ENCODE measurements at regions not wholly inside any gene's neighbourhood (a gene's known extent, or its start where the extent isn't known, plus 50 kb on each side); places are given as distances from the start of the nearest gene placed in this dataset.

DNA sequence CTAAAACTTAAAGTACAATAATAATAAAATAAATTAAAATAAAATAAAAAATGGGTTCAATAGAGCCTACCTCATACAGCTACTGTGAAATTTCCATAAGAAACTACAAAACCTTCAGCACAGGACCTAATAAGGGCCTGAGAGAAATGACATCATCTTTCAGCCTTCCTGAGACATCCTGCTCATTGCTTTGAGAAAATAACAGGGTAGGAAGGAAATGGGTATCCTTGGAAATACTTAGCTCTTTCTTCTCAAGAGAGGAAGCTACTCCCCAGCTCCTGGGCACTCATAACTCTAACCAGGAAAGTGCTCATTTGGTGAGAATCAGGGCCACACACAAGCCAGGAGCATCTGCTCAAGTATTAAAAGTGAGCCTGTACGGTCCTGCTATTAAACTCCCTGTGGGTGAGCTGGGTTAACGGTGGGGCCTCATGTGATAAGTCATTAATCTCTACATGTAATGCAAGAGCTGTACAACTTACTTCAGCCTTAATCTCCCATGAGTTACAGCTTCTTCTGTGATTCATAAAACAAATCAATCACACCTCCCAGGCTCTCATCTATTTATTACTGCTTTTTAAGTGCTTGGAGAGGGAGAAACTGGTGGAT is 141.4 kb downstream of the MAFB start:
- DNase-seq (ENCODE audit: low read depth in 4 of 4, low spot score in 2 of 4), result no peak

- DNase-seq (ENCODE audit: low read depth in 4 of 4, low spot score in 2 of 4), result no peak
Measured at GRCh38 chr20:40545478-40545877, 143.6 kb downstream of the MAFB start.

DNA sequence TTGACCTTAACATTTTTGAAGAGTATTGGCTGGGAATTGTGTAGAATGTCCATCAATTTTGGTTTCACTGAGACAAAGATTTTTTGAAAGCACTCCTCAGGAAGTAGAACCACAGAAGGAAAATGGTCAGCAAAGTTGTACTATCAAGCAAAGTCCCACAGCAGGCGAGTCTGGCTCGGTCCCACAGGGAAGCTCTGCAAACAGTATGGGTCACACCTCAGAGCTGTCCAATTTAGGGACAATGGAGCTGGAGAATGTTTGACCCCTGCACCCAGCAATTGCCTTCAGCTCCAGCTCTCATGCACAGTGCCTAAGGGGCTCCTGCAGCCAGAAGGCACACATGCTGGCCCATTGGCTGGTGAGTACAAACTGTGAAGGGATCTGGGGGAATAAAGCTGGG is 147.0 kb downstream of the MAFB start:
- DNase-seq (ENCODE audit: low read depth in 4 of 4, low spot score in 2 of 4), result no peak

- DNase-seq (ENCODE audit: low read depth in 4 of 4, low spot score in 2 of 4), result no peak
Measured at GRCh38 chr20:40540166-40540565, 148.9 kb downstream of the MAFB start.

GRCh38 chr20:40538131-40538530 is 150.9 kb downstream of the MAFB start:
- DNase-seq (ENCODE audit: low read depth in 4 of 4, low spot score in 2 of 4), result no peak

DNA sequence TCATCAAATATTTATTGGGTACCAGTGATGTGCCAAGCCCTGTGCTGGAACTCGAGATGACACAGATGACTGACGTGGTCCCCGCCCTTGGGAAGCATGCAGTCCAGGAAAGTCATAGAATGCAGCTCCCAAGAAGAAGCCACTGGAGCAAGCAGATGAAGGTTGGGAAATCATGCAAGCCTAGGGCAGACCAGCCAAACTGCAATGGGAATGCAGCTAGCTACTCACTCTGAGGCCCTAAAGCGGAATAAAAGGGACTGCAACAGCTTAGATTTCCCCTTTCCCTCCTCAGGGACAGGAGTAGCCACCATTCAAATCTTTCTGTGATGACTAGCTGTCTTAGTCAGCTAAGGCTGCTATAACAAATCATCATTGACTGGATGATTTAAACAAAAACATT is 152.2 kb downstream of the MAFB start:
- no peak for DNase-seq (ENCODE audit: low read depth in 4 of 4, low spot score in 2 of 4)

DNA sequence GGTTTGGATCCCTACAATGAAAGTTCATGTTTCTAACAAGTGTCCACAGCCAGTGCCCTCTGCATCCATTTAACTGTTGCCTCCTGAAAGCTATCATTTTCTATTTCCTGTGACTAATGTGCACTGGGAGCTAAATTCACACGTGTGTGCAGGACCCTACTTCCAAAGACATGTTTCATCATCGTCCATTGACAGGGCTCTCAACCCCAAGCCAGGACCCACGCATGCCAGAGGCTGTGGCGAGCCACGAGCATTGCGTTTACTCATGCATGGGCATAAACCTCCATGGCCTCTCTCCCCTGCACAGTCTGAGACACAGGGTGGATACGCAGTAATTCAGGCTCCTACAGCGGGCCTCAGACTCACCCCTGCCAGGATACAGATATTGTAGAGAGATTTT is 153.2 kb downstream of the MAFB start:
- DNase-seq (ENCODE audit: low read depth in 4 of 4, low spot score in 2 of 4), result no peak

- no peak for DNase-seq (ENCODE audit: low read depth in 4 of 4, low spot score in 2 of 4)
Measured at GRCh38 chr20:40532103-40532502, 156.9 kb downstream of the MAFB start.

DNA sequence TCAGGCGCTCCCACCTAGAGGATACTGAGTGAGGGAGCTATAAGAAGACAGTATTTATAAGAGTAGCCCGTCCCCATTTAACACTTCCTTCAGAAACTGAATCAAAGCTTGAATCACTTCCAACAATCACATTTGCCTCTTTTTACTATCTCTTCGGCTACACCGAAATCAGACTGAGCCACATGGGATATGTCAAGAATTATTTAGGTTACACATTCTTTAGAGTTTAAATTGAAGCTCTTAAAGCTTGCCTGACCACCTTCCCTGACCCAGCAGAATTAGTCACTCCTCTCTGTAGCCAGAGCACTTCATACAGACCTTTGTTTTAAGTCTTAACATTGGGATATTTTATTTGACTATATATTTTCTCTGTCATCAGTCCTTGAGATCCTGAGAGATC is 163.7 kb downstream of the MAFB start:
- no peak for DNase-seq (ENCODE audit: low read depth in 4 of 4, low spot score in 2 of 4)

GRCh38 chr20:40524071-40524470 is 165.0 kb downstream of the MAFB start:
- no peak for DNase-seq (ENCODE audit: low read depth in 4 of 4, low spot score in 2 of 4)

GRCh38 chr20:40522405-40522804 is 166.6 kb downstream of the MAFB start:
- DNase-seq (ENCODE audit: low read depth in 4 of 4, low spot score in 2 of 4), result no peak

DNA sequence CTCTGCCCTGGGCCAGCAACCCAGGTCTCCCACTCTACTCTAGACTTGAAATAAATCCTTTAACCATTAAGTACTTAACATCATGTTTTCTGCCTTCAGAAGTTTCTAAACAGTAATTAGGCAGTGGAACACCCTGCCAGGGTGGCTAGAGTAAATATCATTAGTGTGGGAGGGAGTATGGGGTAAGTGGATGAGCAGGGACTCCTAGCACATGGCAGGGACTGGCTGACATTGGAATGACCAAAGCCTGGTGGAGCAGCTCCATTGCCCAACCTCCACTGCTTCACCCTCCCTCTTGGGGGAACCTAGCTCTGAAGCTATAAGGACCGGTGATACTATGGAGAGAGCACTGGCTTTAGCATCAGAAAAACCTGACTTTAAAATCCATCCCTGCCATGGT is 167.1 kb downstream of the MAFB start:
- DNase-seq (ENCODE audit: low read depth in 4 of 4, low spot score in 2 of 4), result no peak

DNA sequence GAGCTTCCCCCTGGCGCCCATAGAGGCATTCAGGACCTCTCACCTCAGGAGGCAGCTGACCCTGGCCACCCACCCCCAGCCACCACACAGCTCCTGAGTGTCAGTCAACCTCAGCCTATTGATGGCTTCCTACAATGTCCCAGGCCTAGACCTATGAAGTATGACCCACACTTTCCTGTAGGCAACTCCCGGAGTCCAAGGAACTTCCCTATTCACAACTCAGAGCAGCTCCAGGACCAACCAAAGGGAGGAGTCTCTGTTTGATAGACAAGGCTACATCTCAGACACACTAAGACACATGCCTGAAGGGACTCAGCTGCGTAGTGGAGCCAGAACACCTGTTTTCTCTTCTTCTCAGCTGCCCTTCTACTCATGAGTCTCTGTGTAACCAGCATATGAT is 169.1 kb downstream of the MAFB start:
- no peak for DNase-seq (ENCODE audit: low read depth in 4 of 4, low spot score in 2 of 4)

DNA sequence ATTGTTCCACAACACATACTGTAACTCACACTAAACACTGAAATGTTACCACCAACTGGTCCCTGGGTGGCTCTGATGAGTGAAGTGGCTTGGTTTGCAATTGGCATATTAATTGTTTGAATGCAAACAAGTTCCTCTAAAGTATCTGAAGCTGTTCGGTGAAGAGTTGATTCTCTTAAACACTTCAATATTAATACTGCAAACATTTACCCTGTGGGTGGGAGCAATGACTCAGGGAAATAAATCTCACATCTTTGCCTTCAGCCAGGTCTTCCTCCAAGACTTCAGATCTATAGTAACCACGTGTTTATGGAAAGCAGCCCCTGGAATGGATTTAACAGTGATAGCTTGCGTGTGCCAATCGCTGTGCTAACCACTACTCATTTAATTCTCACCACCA is 176.0 kb downstream of the MAFB start:
- DNase-seq (ENCODE audit: low read depth in 4 of 4, low spot score in 2 of 4), result no peak

- no peak for DNase-seq (ENCODE audit: low read depth in 4 of 4, low spot score in 2 of 4)
Measured at GRCh38 chr20:40512591-40512990, 176.4 kb downstream of the MAFB start.

GRCh38 chr20:40511478-40511877 is 177.6 kb downstream of the MAFB start:
- no peak for DNase-seq (ENCODE audit: low read depth in 4 of 4, low spot score in 2 of 4)

DNA sequence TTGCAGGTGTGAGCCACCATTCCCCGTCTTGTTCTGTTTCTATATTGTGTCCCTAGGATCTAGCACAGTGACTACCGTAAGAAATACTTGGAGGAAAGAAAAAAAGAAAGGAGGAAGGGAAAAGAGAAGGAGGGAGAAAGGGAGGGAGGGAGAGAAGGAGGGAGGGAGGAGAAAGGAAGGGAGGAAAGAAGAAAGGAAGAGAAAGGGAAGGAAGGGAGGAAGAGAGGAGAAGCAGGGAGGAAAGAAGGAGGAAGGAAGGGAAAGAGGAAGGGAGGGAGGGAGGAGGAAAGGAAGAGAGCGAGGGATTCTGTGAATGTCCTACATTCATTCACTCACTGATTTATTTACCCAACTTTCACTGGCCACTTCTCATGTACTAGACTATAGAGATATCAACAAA is 178.4 kb downstream of the MAFB start:
- no peak for DNase-seq (ENCODE audit: low read depth in 4 of 4, low spot score in 2 of 4)

GRCh38 chr20:40508821-40509220 is 180.2 kb downstream of the MAFB start:
- DNase-seq (ENCODE audit: low read depth in 4 of 4, low spot score in 2 of 4), result no peak

DNA sequence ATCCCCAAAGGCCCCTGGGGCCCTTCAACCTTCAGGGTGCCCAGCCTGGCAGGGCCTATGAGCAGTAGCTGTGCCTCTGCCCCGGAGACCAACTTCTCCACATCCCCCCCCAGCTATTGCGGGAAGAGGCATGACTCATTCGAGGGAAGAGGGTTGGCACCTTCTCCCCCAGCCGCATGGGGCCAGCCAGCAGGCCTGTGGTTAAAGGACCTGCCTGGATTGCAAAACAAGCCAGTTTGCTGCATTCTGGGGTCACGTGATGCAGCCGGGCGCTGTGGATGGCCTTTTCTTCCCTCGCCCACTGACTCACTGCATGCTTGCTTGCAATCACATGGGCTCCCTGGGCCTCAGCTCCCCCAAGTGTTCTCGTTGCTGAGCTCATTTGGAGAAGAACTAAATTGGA is 182.5 kb downstream of the MAFB start:
- no peak for DNase-seq (ENCODE audit: low read depth in 4 of 4, low spot score in 2 of 4)

DNA sequence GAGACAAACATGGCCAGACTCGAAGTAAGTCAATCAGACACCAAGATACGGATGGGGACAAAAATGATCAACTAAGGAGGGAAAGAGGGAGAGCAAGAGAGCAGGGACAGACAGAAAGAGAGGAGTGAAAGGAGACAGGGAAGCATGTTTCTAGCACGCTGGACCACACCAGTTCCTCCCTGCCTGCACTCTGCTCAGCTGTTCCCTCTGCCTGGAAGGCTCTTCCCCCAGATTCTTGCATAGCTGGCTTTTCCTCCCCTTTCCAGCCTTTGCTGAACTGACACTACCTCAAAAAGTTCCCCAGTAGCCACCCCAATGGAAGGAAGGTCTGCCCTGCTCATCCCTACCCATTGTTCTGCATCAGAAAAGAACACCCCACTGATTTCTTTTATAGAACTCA is 185.9 kb downstream of the MAFB start:
- no peak for DNase-seq (ENCODE audit: low read depth in 4 of 4, low spot score in 2 of 4)

DNA sequence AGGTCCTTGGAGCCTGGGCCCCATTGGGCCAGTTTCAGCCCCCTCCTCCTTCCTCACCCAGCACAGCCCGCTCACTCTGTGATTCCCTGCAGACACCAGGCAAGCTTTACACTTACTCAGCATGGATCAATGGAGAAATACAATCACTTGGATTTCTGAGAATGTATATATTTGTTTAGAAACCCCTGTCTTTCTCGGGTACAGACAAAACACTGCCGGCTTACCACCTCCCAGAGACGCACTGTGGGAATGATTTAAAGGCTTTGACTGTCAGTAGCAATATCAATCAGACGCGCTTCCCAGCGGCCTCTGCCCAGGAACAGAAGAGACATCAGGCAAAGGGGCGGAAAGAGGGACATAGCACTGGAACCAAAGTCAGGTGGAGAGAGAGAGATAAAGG is 186.5 kb downstream of the MAFB start:
- no peak for DNase-seq (ENCODE audit: low read depth in 4 of 4, low spot score in 2 of 4)

DNA sequence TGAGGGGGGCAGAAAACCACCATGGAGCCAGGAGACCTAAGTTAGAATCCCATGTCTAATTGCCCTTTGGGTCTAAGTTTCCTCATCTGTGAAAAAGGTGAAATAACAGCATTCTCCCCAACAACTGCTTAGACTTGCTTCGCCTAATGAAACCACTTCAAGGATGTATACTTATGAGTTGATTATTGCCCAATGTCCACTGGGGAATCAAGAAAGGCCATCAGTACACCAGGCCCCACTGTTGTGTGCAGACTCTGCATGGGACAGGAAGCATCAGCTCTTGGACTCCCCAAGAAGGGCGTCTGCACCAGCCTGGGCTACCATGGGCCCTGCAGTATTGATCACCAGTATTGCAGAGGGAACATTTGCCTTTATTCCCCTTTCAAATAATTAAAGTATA is 189.6 kb downstream of the MAFB start:
- no peak for DNase-seq (ENCODE audit: low read depth in 4 of 4, low spot score in 2 of 4)

GRCh38 chr20:40497899-40498691 is 190.9 kb downstream of the MAFB start:
- DNase-seq (ENCODE audit: low read depth in 4 of 4, low spot score in 2 of 4), result no peak

Data from left renal cortex interstitium (tissue), 4 donors.